ENCODE measurements at regions not wholly inside any gene's neighbourhood (a gene's known extent, or its start where the extent isn't known, plus 50 kb on each side); places are given as distances from the start of the nearest gene placed in this dataset.

DNA sequence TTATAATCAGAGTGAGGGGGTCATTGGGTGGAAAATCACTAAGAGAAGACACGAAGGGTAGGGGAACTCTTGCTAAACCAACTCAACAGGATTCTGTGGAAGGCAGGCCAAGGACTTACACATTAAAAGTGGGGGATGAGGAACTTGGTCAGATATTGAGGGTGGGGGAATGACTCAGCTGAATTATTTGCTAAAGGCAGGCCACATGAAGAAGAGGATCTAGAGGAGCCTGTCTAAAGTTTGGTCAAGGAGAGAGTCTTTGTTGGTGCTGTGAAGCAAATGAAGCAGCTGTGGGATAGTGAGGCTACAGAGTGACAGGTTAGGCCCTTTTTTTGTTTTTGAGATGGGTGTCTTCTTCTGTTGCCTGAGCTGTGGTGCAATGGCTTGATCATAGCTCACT, 63.9 kb upstream of the SPRY4 start:
- Histone ChIP-seq H3F3A (ENCODE audit: low read depth) (no peaks in the 10 kb centered on the region), H3K4me2 (ENCODE audit: low read depth, low read length, poor library complexity, severe bottlenecking) (no peak overlapping the region)

DNA sequence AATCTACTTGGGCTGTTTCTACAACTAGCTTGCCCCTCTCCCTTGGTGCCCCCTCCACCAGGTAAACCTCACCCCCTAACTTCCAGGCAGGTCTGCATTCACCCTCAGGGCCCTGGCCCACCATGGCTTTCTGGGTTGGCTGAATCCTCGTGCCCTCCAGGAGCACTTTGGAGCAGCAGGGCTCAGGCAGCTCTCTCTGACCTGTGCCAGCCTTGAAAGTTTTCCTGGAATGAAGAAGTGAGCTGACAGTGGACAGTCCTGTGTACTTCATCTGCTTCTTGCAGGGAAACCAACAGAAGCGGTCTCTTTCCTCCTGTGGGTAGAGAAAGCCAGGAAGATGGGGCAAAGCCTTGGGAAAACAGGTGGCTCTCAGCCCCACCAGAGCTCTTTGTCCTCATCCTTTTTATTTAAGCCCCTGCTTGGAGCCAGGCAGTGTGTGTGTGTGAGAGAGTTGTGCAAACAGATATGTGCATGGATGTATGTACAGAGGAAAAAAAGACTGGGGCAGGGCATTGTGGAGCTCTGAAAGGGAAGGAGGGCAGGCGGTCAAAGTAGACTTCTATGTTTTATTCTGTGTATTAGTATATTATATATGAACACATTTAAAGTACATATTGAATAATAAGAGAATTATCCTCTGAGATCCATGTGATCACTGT, 62.3 kb upstream of the SPRY4 start:
- no peaks in the 10 kb centered on the region for H4K20me1 ChIP-seq (ENCODE audit: insufficient read depth, low read length, poor library complexity, severe bottlenecking)
- peak overlapping the region; percentile 32; the same call in 1 of the 2 replicates for H2AFZ ChIP-seq (ENCODE audit: low read length)
- H3K9ac ChIP-seq (ENCODE audit: low read depth, low read length, poor library complexity, severe bottlenecking): no peak overlapping the region
- TF ChIP-seq EZH2phosphoT487 (IDR thresholded peaks at IDR 0.05; ENCODE audit: borderline replicate concordance): no peak
- TF ChIP-seq, protein P1, sequence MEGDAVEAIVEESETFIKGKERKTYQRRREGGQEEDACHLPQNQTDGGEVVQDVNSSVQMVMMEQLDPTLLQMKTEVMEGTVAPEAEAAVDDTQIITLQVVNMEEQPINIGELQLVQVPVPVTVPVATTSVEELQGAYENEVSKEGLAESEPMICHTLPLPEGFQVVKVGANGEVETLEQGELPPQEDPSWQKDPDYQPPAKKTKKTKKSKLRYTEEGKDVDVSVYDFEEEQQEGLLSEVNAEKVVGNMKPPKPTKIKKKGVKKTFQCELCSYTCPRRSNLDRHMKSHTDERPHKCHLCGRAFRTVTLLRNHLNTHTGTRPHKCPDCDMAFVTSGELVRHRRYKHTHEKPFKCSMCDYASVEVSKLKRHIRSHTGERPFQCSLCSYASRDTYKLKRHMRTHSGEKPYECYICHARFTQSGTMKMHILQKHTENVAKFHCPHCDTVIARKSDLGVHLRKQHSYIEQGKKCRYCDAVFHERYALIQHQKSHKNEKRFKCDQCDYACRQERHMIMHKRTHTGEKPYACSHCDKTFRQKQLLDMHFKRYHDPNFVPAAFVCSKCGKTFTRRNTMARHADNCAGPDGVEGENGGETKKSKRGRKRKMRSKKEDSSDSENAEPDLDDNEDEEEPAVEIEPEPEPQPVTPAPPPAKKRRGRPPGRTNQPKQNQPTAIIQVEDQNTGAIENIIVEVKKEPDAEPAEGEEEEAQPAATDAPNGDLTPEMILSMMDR (conservative IDR thresholded peaks at IDR 0.05; ENCODE audit: low read length): no peak
- no peak overlapping the region for H3K4me3 ChIP-seq (ENCODE audit: low read length, poor library complexity, severe bottlenecking)
- H3K79me2 ChIP-seq (ENCODE audit: insufficient read depth, low read length): no peaks in the 10 kb centered on the region
- no peaks in the 10 kb centered on the region for H3K36me3 ChIP-seq (ENCODE audit: insufficient read depth, low read length)
- H3K4me1 ChIP-seq (ENCODE audit: insufficient read depth, low read length, poor library complexity, severe bottlenecking): peaks cover 21% of the 10 kb centered on the region
- no peaks in the 10 kb centered on the region for H3K27me3 ChIP-seq (ENCODE audit: insufficient read depth, low read length, poor library complexity, severe bottlenecking)
- H3K4me2 ChIP-seq (ENCODE audit: low read depth, low read length, poor library complexity, severe bottlenecking): no peak overlapping the region
- no peaks in the 10 kb centered on the region for H3F3A ChIP-seq (ENCODE audit: low read depth)
- H3K9me2 ChIP-seq (replicated peaks; ENCODE audit: low read depth, low read length): no peaks in the 10 kb centered on the region
- no peaks in the 10 kb centered on the region for H3K9me3 ChIP-seq (ENCODE audit: insufficient read depth, low read depth, low read length)

More for the DNA sequence above, 63.9 kb upstream of the SPRY4 start:
- no peak overlapping the region for H3K9ac ChIP-seq (ENCODE audit: low read depth, low read length, poor library complexity, severe bottlenecking)
- no peaks in the 10 kb centered on the region for H3K9me2 ChIP-seq (replicated peaks; ENCODE audit: low read depth, low read length)
- no peaks in the 10 kb centered on the region for H4K20me1 ChIP-seq (ENCODE audit: insufficient read depth, low read length, poor library complexity, severe bottlenecking)
- H3K27me3 ChIP-seq (ENCODE audit: insufficient read depth, low read length, poor library complexity, severe bottlenecking): no peaks in the 10 kb centered on the region
- H3K4me1 ChIP-seq (ENCODE audit: insufficient read depth, low read length, poor library complexity, severe bottlenecking): peaks cover 21% of the 10 kb centered on the region
- H3K4me3 ChIP-seq (ENCODE audit: low read length, poor library complexity, severe bottlenecking): no peak overlapping the region
- no peak for TF ChIP-seq EZH2phosphoT487 (IDR thresholded peaks at IDR 0.05; ENCODE audit: borderline replicate concordance)
- TF ChIP-seq, protein P1 (conservative IDR thresholded peaks at IDR 0.05; ENCODE audit: low read length): no peak
- H3K79me2 ChIP-seq (ENCODE audit: insufficient read depth, low read length): no peaks in the 10 kb centered on the region
- H3K36me3 ChIP-seq (ENCODE audit: insufficient read depth, low read length): no peaks in the 10 kb centered on the region
- H2AFZ ChIP-seq (ENCODE audit: low read length): 0 out of 2 replicates have a peak overlapping the region, but pooled peaks have one; percentile 11
- no peaks in the 10 kb centered on the region for H3K9me3 ChIP-seq (ENCODE audit: insufficient read depth, low read depth, low read length)

DNA sequence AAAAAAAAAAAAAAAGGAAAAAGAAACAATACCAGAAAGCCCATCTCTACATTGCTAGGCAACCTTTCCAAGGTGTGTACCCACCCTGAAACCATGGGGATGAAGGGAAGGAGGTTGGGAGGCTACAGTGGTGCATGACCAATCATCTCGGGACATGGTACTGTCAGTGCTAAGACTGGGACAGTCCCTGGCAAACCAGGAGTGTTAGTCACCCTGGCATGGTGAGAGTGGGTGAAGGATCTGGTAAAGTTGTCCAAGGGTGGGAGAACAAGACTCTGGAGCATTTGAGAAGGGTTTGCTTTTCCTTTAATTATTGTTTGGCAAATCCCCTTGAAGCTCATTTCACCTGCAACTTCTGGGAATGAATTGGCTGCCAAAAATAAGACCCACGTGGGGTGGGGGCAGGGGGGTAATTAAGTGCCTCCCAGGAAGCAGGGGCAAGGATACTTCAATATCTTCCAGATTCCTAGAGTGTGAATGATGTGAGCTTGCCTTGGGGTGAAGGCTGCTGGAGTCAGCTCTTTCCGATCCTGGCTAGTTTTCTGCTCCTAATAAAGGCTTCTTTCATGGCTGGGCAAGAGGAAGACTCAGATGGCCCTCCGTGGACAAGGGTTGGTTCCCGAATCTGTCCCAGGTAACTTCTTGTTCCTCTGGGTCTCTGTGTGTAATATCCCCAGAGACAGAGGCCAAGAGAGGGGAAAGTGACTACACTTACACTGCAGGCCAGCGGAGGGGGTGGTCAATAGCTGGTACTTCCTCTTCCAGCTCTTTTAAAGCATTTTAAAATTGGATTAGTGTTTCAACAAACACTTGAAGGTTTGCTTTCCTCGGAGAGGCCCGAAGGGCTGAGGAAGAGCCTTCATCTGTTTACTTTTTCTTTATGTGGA, 61.6 kb upstream of the SPRY4 start:
- TF ChIP-seq, protein P1 (conservative IDR thresholded peaks at IDR 0.05; ENCODE audit: low read length): no peak
- no peak for TF ChIP-seq EZH2phosphoT487 (IDR thresholded peaks at IDR 0.05; ENCODE audit: borderline replicate concordance)
- Histone ChIP-seq H3K9me3 (ENCODE audit: insufficient read depth, low read depth, low read length) (no peaks in the 10 kb centered on the region), H3K79me2 (ENCODE audit: insufficient read depth, low read length) (no peaks in the 10 kb centered on the region), H2AFZ (ENCODE audit: low read length) (0 out of 2 replicates have a peak overlapping the region, but pooled peaks have one; percentile 32), H3K27me3 (ENCODE audit: insufficient read depth, low read length, poor library complexity, severe bottlenecking) (no peaks in the 10 kb centered on the region), H3K4me3 (ENCODE audit: low read length, poor library complexity, severe bottlenecking) (no peak overlapping the region), H3F3A (ENCODE audit: low read depth) (no peaks in the 10 kb centered on the region), H3K9me2 (replicated peaks; ENCODE audit: low read depth, low read length) (no peaks in the 10 kb centered on the region), H3K9ac (ENCODE audit: low read depth, low read length, poor library complexity, severe bottlenecking) (no peak overlapping the region), H3K36me3 (ENCODE audit: insufficient read depth, low read length) (no peaks in the 10 kb centered on the region), H4K20me1 (ENCODE audit: insufficient read depth, low read length, poor library complexity, severe bottlenecking) (no peaks in the 10 kb centered on the region), H3K4me1 (ENCODE audit: insufficient read depth, low read length, poor library complexity, severe bottlenecking) (peaks cover 21% of the 10 kb centered on the region), H3K4me2 (ENCODE audit: low read depth, low read length, poor library complexity, severe bottlenecking) (no peak overlapping the region)

Data from Loucy (cell line).